ENCODE measurements at regions not wholly inside any gene's neighbourhood (a gene's known extent, or its start where the extent isn't known, plus 50 kb on each side); places are given as distances from the start of the nearest gene placed in this dataset.

GRCh38 chr12:128140551-128140950, 126.4 kb upstream of the TMEM132C start:
- H3K4me1 ChIP-seq = no peaks in the 10 kb centered on the region
- no peak overlapping the region for H3K4me3 ChIP-seq
- no peak for TF ChIP-seq POLR2A (IDR thresholded peaks at IDR 0.05)
- no peak for TF ChIP-seq POLR2AphosphoS5 (IDR thresholded peaks at IDR 0.05)
- TF ChIP-seq, protein P1, sequence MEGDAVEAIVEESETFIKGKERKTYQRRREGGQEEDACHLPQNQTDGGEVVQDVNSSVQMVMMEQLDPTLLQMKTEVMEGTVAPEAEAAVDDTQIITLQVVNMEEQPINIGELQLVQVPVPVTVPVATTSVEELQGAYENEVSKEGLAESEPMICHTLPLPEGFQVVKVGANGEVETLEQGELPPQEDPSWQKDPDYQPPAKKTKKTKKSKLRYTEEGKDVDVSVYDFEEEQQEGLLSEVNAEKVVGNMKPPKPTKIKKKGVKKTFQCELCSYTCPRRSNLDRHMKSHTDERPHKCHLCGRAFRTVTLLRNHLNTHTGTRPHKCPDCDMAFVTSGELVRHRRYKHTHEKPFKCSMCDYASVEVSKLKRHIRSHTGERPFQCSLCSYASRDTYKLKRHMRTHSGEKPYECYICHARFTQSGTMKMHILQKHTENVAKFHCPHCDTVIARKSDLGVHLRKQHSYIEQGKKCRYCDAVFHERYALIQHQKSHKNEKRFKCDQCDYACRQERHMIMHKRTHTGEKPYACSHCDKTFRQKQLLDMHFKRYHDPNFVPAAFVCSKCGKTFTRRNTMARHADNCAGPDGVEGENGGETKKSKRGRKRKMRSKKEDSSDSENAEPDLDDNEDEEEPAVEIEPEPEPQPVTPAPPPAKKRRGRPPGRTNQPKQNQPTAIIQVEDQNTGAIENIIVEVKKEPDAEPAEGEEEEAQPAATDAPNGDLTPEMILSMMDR (IDR thresholded peaks at IDR 0.05) = no peak
- TF ChIP-seq EP300 (IDR thresholded peaks at IDR 0.05) = no peak
- 43 to 65% (median 56%) methylated on average over 4 of the region's 4 CpGs for WGBS, 5 donors
- no peaks in the 10 kb centered on the region for H3K9me3 ChIP-seq
- no peak for DNase-seq
- H3K27me3 ChIP-seq = no peaks in the 10 kb centered on the region
- H3K27ac ChIP-seq = no peak overlapping the region
- intact Hi-C loops (cut with DNase I; ENCODE audit: low total_unique reads) = no loop called here
- H3K36me3 ChIP-seq = no peaks in the 10 kb centered on the region

DNA sequence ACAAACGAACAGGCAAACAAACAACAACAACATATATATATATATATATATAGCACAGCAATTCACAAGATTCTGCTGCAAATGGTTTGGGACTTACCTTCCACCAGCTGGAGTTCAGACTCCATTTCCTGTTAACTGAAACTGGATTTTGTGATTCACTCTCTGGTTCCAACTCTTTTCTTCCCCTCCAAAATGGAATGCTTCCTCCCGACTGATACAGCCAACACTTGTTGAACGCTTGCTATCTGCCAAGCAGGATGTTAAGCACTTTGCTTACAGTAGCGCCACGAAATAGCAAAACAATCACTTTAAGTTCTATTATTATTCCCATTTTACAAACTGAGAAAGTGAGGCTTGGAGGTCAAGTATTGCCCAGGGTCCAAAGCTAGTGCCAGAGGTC, 116.0 kb upstream of the TMEM132C start:
- no peak overlapping the region for H3K4me3 ChIP-seq
- no peaks in the 10 kb centered on the region for H3K4me1 ChIP-seq
- no peaks in the 10 kb centered on the region for H3K27me3 ChIP-seq
- TF ChIP-seq, protein P1 (IDR thresholded peaks at IDR 0.05) = no peak
- TF ChIP-seq POLR2A (IDR thresholded peaks at IDR 0.05) = no peak
- TF ChIP-seq POLR2AphosphoS5 (IDR thresholded peaks at IDR 0.05) = no peak
- no peak for TF ChIP-seq EP300 (IDR thresholded peaks at IDR 0.05)
- intact Hi-C loops (cut with DNase I; ENCODE audit: low total_unique reads) = no loop called here
- 63 to 76% (median 69%) methylated on average over 5 of the region's 5 CpGs for WGBS, 5 donors
- H3K27ac ChIP-seq = no peak overlapping the region
- DNase-seq = no peak
- H3K9me3 ChIP-seq = no peaks in the 10 kb centered on the region
- no peaks in the 10 kb centered on the region for H3K36me3 ChIP-seq

DNA sequence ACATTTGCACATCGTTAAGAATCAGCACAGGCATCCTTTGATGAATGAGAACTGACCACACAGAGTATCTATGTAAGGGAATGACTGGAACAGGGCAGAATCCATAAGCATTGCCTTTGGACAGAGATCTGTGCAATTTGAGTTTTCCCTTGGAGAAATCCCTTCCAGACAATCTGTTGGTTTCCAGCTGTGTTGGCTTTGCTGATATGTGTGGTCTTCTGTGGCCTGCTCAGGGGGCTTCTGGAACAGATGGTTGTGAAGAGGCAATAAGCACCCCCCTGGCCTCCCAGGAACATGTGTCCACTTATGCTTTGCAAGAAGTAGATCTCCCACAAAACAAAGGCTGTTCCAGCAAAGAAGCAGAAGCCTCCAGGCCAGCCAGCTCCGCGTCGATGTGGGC, 111.4 kb upstream of the TMEM132C start:
- 53 to 72% (median 60%) methylated on average over 4 of the region's 4 CpGs for WGBS, 5 donors

DNA sequence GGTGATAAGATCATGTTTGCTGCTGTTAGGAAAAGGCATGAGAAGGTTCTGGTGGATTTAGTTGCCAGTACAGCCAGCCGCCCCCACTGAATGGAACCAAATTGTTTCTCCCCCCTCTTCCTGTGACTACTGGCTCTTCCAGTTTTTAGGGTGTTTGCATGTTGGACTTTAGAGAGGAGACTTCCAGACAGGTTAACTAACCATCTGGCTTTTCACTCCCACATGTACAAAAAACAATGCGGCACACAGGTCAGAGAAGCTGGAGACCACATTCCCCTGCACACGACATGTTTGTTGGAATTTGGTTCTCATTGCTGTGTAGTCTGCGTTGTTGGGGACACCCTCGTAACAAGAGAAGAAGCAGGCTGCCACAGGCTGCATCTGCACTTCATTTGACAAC, 103.9 kb upstream of the TMEM132C start:
- Histone ChIP-seq H3K27me3 (no peaks in the 10 kb centered on the region), H3K4me1 (no peaks in the 10 kb centered on the region), H3K4me3 (no peak overlapping the region), H3K36me3 (no peaks in the 10 kb centered on the region), H3K27ac (no peak overlapping the region), H3K9me3 (peaks cover 0 to 9% (median 0%) of the 10 kb centered on the region in 4 donors)
- WGBS, 5 donors = 57 to 77% (median 63%) methylated on average over 5 of the region's 5 CpGs
- no peak for DNase-seq
- TF ChIP-seq POLR2A (IDR thresholded peaks at IDR 0.05) (no peak), EP300 (IDR thresholded peaks at IDR 0.05) (no peak), POLR2AphosphoS5 (IDR thresholded peaks at IDR 0.05) (no peak)
- TF ChIP-seq, protein P1 (IDR thresholded peaks at IDR 0.05) = no peak
- intact Hi-C loops (cut with DNase I; ENCODE audit: low total_unique reads) = no loop called here

More for the DNA sequence above, 111.4 kb upstream of the TMEM132C start:
- Histone ChIP-seq H3K36me3 (no peaks in the 10 kb centered on the region), H3K27ac (no peak overlapping the region), H3K9me3 (no peaks in the 10 kb centered on the region), H3K4me3 (no peak overlapping the region), H3K4me1 (no peaks in the 10 kb centered on the region), H3K27me3 (no peaks in the 10 kb centered on the region)
- DNase-seq = peak in 1 of 2 donors; percentile 4
- intact Hi-C loops (cut with DNase I; ENCODE audit: low total_unique reads) = no loop called here
- TF ChIP-seq POLR2A (IDR thresholded peaks at IDR 0.05) = no peak
- no peak for TF ChIP-seq POLR2AphosphoS5 (IDR thresholded peaks at IDR 0.05)
- TF ChIP-seq, protein P1 (IDR thresholded peaks at IDR 0.05) = no peak
- no peak for TF ChIP-seq EP300 (IDR thresholded peaks at IDR 0.05)

Data from stomach (tissue), 8 donors.